HL-60 (cell line): ENCODE measurements at regions not wholly inside any gene's neighbourhood (a gene's known extent, or its start where the extent isn't known, plus 50 kb on each side); places are given as distances from the start of the nearest gene placed in this dataset.

Experiments
- DNase-seq, 2 experiments: peaks; one replicate each; pipeline ENCODE4 v3.0.0-alpha.2; 2010 to 2020; ENCODE audit warnings: low read depth in 1 of 2, low spot score in 1 of 2
- H3K27ac ChIP-seq: fragments of 250-450 bp; sonication (Bioruptor Pico); replicated peaks from 2 replicates; pipeline ENCODE4 v1.5.1; 2020; ENCODE audit warnings: mild to moderate bottlenecking, moderate library complexity
- H3K27me3 ChIP-seq: fragments of 250-450 bp; sonication (Bioruptor Pico); 2 replicates; pipeline ENCODE4 v1.5.1; 2021; ENCODE audit warnings: mild to moderate bottlenecking, moderate library complexity; ENCODE audit not compliant: insufficient read depth, poor library complexity, severe bottlenecking
- H3K4me3 ChIP-seq: replicated peaks from 2 replicates; pipeline ENCODE4 v1.5.1; 2011; ENCODE audit warnings: mild to moderate bottlenecking, control low read depth, low read length; ENCODE audit not compliant: insufficient read depth
- GABPA ChIP-seq: IDR thresholded peaks from 2 replicates; pipeline ENCODE4 v1.6.1; 2012; ENCODE audit warnings: low read depth
- POLR2AphosphoS5 ChIP-seq: IDR thresholded peaks from 2 replicates; pipeline ENCODE4 v1.6.1; 2012; ENCODE audit warnings: low read depth
- SPI1 ChIP-seq: IDR thresholded peaks from 2 replicates; pipeline ENCODE4 v1.6.1; 2012; ENCODE audit warnings: low read depth, mild to moderate bottlenecking, borderline replicate concordance
- TF ChIP-seq, protein P1 (sequence below): IDR thresholded peaks from one replicate; pipeline ENCODE4 v1.5.1; 2011; ENCODE audit warnings: low read length, control low read depth, inconsistent platforms; ENCODE audit not compliant: insufficient read depth
- TF ChIP-seq, protein P2 (sequence below): IDR thresholded peaks from 2 replicates; pipeline ENCODE4 v1.6.1; 2012; ENCODE audit warnings: low read depth; ENCODE audit not compliant: insufficient replicate concordance

DNA sequence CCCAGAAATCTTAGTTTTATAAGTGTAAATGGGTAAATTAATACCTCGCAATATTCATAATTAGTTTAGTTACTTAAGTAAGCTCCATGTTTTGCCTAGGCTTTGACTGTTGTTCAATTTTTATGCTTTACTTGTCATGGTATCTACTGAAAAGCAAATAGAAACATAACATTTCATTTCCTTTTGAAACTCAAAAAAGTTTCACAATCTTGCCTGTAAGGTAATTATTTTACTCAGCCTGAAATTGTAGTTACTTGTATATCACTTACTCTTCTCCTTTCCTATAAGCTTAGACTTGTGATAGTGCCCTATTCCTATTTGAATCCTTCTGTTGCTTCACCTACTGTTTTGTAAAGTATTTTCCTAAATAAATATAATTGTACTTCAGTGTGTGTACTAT, 914.4 kb upstream of the COX7C start:
- TF ChIP-seq GABPA: no peak
- TF ChIP-seq, protein P1, sequence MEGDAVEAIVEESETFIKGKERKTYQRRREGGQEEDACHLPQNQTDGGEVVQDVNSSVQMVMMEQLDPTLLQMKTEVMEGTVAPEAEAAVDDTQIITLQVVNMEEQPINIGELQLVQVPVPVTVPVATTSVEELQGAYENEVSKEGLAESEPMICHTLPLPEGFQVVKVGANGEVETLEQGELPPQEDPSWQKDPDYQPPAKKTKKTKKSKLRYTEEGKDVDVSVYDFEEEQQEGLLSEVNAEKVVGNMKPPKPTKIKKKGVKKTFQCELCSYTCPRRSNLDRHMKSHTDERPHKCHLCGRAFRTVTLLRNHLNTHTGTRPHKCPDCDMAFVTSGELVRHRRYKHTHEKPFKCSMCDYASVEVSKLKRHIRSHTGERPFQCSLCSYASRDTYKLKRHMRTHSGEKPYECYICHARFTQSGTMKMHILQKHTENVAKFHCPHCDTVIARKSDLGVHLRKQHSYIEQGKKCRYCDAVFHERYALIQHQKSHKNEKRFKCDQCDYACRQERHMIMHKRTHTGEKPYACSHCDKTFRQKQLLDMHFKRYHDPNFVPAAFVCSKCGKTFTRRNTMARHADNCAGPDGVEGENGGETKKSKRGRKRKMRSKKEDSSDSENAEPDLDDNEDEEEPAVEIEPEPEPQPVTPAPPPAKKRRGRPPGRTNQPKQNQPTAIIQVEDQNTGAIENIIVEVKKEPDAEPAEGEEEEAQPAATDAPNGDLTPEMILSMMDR: no peak
- no peak for TF ChIP-seq SPI1
- TF ChIP-seq, protein P2, sequence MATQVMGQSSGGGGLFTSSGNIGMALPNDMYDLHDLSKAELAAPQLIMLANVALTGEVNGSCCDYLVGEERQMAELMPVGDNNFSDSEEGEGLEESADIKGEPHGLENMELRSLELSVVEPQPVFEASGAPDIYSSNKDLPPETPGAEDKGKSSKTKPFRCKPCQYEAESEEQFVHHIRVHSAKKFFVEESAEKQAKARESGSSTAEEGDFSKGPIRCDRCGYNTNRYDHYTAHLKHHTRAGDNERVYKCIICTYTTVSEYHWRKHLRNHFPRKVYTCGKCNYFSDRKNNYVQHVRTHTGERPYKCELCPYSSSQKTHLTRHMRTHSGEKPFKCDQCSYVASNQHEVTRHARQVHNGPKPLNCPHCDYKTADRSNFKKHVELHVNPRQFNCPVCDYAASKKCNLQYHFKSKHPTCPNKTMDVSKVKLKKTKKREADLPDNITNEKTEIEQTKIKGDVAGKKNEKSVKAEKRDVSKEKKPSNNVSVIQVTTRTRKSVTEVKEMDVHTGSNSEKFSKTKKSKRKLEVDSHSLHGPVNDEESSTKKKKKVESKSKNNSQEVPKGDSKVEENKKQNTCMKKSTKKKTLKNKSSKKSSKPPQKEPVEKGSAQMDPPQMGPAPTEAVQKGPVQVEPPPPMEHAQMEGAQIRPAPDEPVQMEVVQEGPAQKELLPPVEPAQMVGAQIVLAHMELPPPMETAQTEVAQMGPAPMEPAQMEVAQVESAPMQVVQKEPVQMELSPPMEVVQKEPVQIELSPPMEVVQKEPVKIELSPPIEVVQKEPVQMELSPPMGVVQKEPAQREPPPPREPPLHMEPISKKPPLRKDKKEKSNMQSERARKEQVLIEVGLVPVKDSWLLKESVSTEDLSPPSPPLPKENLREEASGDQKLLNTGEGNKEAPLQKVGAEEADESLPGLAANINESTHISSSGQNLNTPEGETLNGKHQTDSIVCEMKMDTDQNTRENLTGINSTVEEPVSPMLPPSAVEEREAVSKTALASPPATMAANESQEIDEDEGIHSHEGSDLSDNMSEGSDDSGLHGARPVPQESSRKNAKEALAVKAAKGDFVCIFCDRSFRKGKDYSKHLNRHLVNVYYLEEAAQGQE: no peak
- no peak for TF ChIP-seq POLR2AphosphoS5
- Histone ChIP-seq H3K4me3 (no peak overlapping the region), H3K27ac (no peak overlapping the region), H3K27me3 (no peaks in the 10 kb centered on the region)
- DNase-seq: no peak

GRCh38 chr5:85709728-85710127, 908.0 kb upstream of the COX7C start:
- TF ChIP-seq, protein P2: no peak
- TF ChIP-seq, protein P1: no peak
- TF ChIP-seq GABPA (no peak), POLR2AphosphoS5 (no peak), SPI1 (no peak)
- Histone ChIP-seq H3K27ac (no peak overlapping the region), H3K4me3 (no peak overlapping the region), H3K27me3 (no peaks in the 10 kb centered on the region)
- DNase-seq: no peak

DNA sequence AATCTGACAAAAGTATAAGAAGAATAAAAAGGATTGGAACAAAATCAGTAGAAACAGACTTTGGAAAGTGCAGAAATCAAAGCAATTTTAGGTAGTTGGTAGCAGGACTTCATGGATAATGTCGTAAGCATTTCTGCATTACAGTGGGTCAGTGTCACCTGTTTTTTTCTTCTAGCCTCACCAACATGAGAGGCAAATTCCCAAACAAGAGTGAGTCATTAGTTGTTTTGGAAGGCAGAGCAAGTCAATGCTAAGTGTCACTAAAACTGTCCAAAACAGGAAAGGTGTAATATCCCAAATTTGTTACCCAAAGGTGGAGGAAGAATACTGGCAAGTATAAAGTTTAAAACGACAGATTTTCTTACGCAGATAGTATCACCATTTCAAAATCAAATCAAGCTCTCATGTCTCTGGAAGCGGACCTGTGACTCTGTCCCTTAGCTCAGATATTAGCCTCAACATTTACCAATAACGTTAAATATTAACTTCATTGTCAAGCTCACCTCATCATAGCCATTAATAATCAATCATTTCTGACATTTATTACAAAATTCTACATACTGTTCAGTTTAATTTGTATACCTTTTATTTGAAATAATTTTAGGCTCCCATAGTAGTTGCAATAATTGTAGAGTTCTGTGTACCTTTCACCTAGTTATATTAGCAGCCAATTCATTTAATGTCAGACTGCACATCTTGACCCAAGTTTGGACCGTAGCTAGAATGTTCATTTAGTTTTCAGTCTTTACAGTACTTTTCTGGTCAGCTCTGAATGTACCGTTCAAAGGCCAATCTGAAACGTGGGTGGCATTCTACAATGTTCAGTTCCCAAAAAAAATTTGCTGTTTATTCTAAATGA, 901.2 kb upstream of the COX7C start:
- Histone ChIP-seq H3K27ac (no peak overlapping the region), H3K4me3 (no peak overlapping the region), H3K27me3 (no peaks in the 10 kb centered on the region)
- TF ChIP-seq POLR2AphosphoS5: no peak
- DNase-seq: no peak

- Histone ChIP-seq H3K27me3 (no peaks in the 10 kb centered on the region), H3K27ac (no peak overlapping the region), H3K4me3 (no peak overlapping the region)
- TF ChIP-seq SPI1: no peak
- TF ChIP-seq, protein P1: no peak
- TF ChIP-seq POLR2AphosphoS5: no peak
- TF ChIP-seq, protein P2: no peak
- no peak for DNase-seq
Observed at GRCh38 chr5:85717203-85717563, 900.6 kb upstream of the COX7C start.
